K562 (cell line): ENCODE measurements at regions not wholly inside any gene's neighbourhood (a gene's known extent, or its start where the extent isn't known, plus 50 kb on each side); places are given as distances from the start of the nearest gene placed in this dataset.

Experiments used
- ATAC-seq: fragments of 200-7000 bp; cut with Tn5 transposase; 3 replicates; pipeline ENCODE4 v1.9.1; 2020; ENCODE audit warnings: moderate library complexity
- BruUV-seq: library from RNA; stranded (reverse); fragments of 400-500 nt; replicated peaks from 2 replicates; lab custom pipeline; 2021; lab: Mats Ljungman, UMichigan
- CTCF ChIA-PET: fragments of 300-600 bp; formaldehyde crosslinking; extraction: SDS; loops from one replicate; lab custom pipeline; 2021; ENCODE audit warnings: low intra/inter-chr PET ratio; lab: Yijun Ruan, JAX
- POLR2A ChIA-PET: fragments of 300-600, 350-650 bp; sonication (Branson Sonifier 250); formaldehyde crosslinking; extraction: SDS; loops from one replicate; lab custom pipeline; 2021; ENCODE audit warnings: antibody characterized with exemption, inconsistent platforms; lab: Yijun Ruan, JAX
- DNase-seq, 4 experiments: peaks; one replicate each; pipeline versions ENCODE4 v3.0.0 to v3.0.0-alpha.2; 2011 to 2018; ENCODE audit warnings: low spot score in 3 of 4, mixed read lengths in 3 of 4; ENCODE audit errors: extremely low read depth in 1 of 4
- FAIRE-seq: peaks from 2 replicates; lab custom pipeline; 2011; peaks lifted over from hg19 to GRCh38; lab: Jason Lieb, UNC
- H2AFZ ChIP-seq: 2 replicates; pipeline ENCODE4 v1.6.0; 2011; ENCODE audit warnings: low read depth, low read length, control low read depth, inconsistent platforms
- H3K27ac ChIP-seq: fragments of 200-600 bp; 3 replicates; pipeline ENCODE4 v1.8.0; 2011; ENCODE audit warnings: low read depth, mild to moderate bottlenecking, control low read depth, inconsistent platforms, low read length, moderate library complexity, mixed read lengths; ENCODE audit errors: extremely low read depth
- H3K27me3 ChIP-seq, 2 experiments: fragments of 300-600 bp in 1 of 2; 2 replicates in 1 of 2; 3 replicates in 1 of 2; pipeline versions ENCODE4 v1.6.0 to v1.8.0; 2011; ENCODE audit warnings: inconsistent platforms in 2 of 2, low read length in 2 of 2, mild to moderate bottlenecking in 1 of 2, mixed read lengths in 1 of 2, moderate library complexity in 1 of 2; ENCODE audit not compliant: control insufficient read depth in 2 of 2, insufficient read depth in 2 of 2
- H3K36me3 ChIP-seq: fragments of 300-600 bp; 3 replicates; pipeline ENCODE4 v1.8.0; 2011; ENCODE audit warnings: mild to moderate bottlenecking, low read length, inconsistent platforms; ENCODE audit not compliant: control insufficient read depth, insufficient read depth
- H3K4me1 ChIP-seq, 2 experiments: fragments of 200-600 bp in 1 of 2; replicated peaks in 1 of 2; 2 replicates in 1 of 2; 3 replicates in 1 of 2; pipeline versions ENCODE4 v1.5.1 to v1.8.0; 2011; ENCODE audit warnings: inconsistent platforms in 2 of 2, low read length in 2 of 2, mild to moderate bottlenecking in 1 of 2, mixed read lengths in 1 of 2, moderate library complexity in 1 of 2; ENCODE audit not compliant: control insufficient read depth in 2 of 2, insufficient read depth in 2 of 2
- H3K4me2 ChIP-seq: 2 replicates; pipeline ENCODE4 v1.6.1; 2011; ENCODE audit warnings: low read length, control low read depth, inconsistent platforms, mixed read lengths; ENCODE audit not compliant: insufficient read depth
- H3K4me3 ChIP-seq: fragments of 200-600 bp; sonication (generic), shearing (Covaris generic); 2 replicates; pipeline ENCODE4 v1.5.1; 2016; ENCODE audit warnings: control low read depth, inconsistent platforms
- H3K79me2 ChIP-seq: fragments of 200-600 bp; 3 replicates; pipeline ENCODE4 v1.8.0; 2011; ENCODE audit warnings: low read length, inconsistent platforms; ENCODE audit not compliant: control insufficient read depth, insufficient read depth
- H3K9ac ChIP-seq, 2 experiments: 2 replicates each; pipeline versions ENCODE4 v1.6.0 to v1.6.1; 2011; ENCODE audit warnings: low read depth in 2 of 2, low read length in 2 of 2, control low read depth in 1 of 2, inconsistent platforms in 1 of 2, mild to moderate bottlenecking in 1 of 2, mixed read lengths in 1 of 2; ENCODE audit not compliant: insufficient read depth in 1 of 2
- H3K9me1 ChIP-seq: one replicate; pipeline ENCODE4 v1.6.0; 2011; ENCODE audit warnings: inconsistent platforms, mild to moderate bottlenecking, low read length, moderate library complexity; ENCODE audit not compliant: control insufficient read depth, insufficient read depth
- H3K9me3 ChIP-seq: replicated peaks from 2 replicates; pipeline ENCODE4 v1.5.1; 2011; ENCODE audit warnings: low read depth, low read length, inconsistent platforms; ENCODE audit not compliant: control insufficient read depth, insufficient read depth
- H4K20me1 ChIP-seq: replicated peaks from 2 replicates; pipeline ENCODE4 v1.6.1; 2011; ENCODE audit warnings: low read length, inconsistent platforms, mixed read lengths; ENCODE audit not compliant: control insufficient read depth, insufficient read depth
- CBX5 ChIP-seq: IDR thresholded peaks from 2 replicates; pipeline ENCODE4 v1.6.1; 2014; ENCODE audit warnings: low read depth, borderline replicate concordance
- COPS2 ChIP-seq: fragments of 450-650 bp; conservative IDR thresholded peaks from 2 replicates; pipeline ENCODE4 v1.6.1; 2016; ENCODE audit warnings: mild to moderate bottlenecking, moderate library complexity
- MAFF ChIP-seq: IDR thresholded peaks from 2 replicates; pipeline ENCODE4 v1.6.1; 2012; ENCODE audit warnings: low read length, improper control_type of control experiment
- MBD2 ChIP-seq: sonication (generic); IDR thresholded peaks from 2 replicates; pipeline ENCODE4 v1.6.1; 2016; ENCODE audit warnings: low read depth, borderline replicate concordance
- RBFOX2 ChIP-seq: fragments of 200-400 bp; formaldehyde crosslinking; IDR thresholded peaks from 2 replicates; pipeline ENCODE4 v1.6.1; 2017; ENCODE audit warnings: low read depth, mild to moderate bottlenecking, low read length, moderate library complexity
- RHOXF2B ChIP-seq: fragments of 250-450 bp; sonication (Bioruptor Pico); conservative IDR thresholded peaks from 2 replicates; pipeline ENCODE4 v1.5.1; 2021
- U2AF2 ChIP-seq: fragments of 200-400 bp; formaldehyde crosslinking; optimal IDR thresholded peaks from 2 replicates; pipeline ENCODE3; 2017; ENCODE audit warnings: low read depth, mild to moderate bottlenecking, low read length
- ZKSCAN3 ChIP-seq: fragments of 250-450 bp; sonication (Bioruptor Pico); IDR thresholded peaks from 2 replicates; pipeline ENCODE4 v1.4.0; 2020
- WGBS: fragments of 100-300 bp; shearing (Covaris generic); methylation state at CpG from one replicate; pipeline ENCODE4 v1.1.6; 2016; ENCODE audit warnings: low coverage, mixed read lengths; ENCODE audit not compliant: insufficient coverage; ENCODE audit errors: missing lambda C conversion rate; 5-methylcytosine and 5-hydroxymethylcytosine counted together
- in situ Hi-C: fragments of 300-500 bp; cut with MboI; formaldehyde crosslinking; loops from 4 replicates; pipeline ENCODE4 v1.15.0; 2018; ENCODE audit warnings: inconsistent platforms, mixed read lengths
- intact Hi-C: fragments of 100-400 bp; cut with micrococcal nuclease; formaldehyde crosslinking; loops from 2 replicates; pipeline ENCODE4 v1.14.2; 2022
- TF ChIP-seq, protein P1 (sequence below), 3 experiments: IDR thresholded peaks in 2 of 3; conservative IDR thresholded peaks in 1 of 3; 2 replicates each; pipeline ENCODE4 v1.5.1; 2011 to 2012; ENCODE audit warnings: low read length in 3 of 3, mild to moderate bottlenecking in 3 of 3, control low read depth in 2 of 3, improper control_type of control experiment in 1 of 3, inconsistent platforms in 1 of 3, low read depth in 1 of 3, mixed read lengths in 1 of 3, moderate library complexity in 1 of 3; ENCODE audit not compliant: insufficient read depth in 2 of 3
- TF ChIP-seq, protein P2 (sequence below): fragments of 450-650 bp; IDR thresholded peaks from 2 replicates; pipeline ENCODE4 v1.6.1; 2016; ENCODE audit warnings: missing biosample characterization, missing genetic modification characterization
- TF ChIP-seq, protein P3 (sequence below): sonication (generic); formaldehyde crosslinking; IDR thresholded peaks from 2 replicates; pipeline ENCODE4 v1.8.1; 2023; ENCODE audit warnings: mild to moderate bottlenecking, missing genetic modification reagents
- TF ChIP-seq, protein P4 (sequence below): fragments of 250-450 bp; sonication (Bioruptor Pico); IDR thresholded peaks from 2 replicates; pipeline ENCODE4 v1.5.0; 2021; ENCODE audit warnings: mild to moderate bottlenecking, borderline replicate concordance
- TF ChIP-seq, protein P5 (sequence below): sonication (generic); formaldehyde crosslinking; IDR thresholded peaks from 2 replicates; pipeline ENCODE4 v1.9.0; 2022; ENCODE audit warnings: mild to moderate bottlenecking, missing genetic modification reagents
- TF ChIP-seq, protein P6 (sequence below): fragments of 450-650 bp; formaldehyde crosslinking; IDR thresholded peaks from 2 replicates; pipeline ENCODE4 v1.4.0; 2020; ENCODE audit warnings: mild to moderate bottlenecking

DNA sequence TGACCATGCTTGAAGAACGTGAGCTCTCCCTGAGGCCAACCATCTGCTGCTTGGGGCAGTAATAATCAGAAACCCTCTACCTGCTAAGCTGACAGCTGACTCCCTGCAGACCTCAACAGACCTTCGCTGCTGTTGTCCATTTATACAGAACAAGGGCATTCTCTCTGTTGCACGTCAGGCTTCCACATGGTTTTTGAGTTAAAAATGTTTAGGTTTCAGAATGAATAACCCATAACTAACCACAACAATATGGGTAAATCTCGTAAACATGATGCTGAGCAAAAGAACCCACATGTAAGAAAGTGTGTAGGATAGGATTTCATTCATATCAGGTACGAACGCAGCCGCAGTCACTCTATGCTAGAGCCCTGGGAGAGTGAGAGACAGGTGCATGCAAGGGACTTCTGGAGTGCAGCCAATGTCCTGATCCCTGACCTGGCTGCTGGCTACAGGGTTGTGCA is 348.5 kb downstream of the MED10 start:
- Histone ChIP-seq H4K20me1 (0 out of 2 replicates have a peak, but pooled peaks cover 1% of the 10 kb centered on the region), H3K9ac (no peak overlapping the region), H3K9me3 (no peaks in the 10 kb centered on the region), H3K9me1 (no peaks in the 10 kb centered on the region), H3K27ac (no peak overlapping the region), H2AFZ (no peak overlapping the region), H3K4me2 (no peak overlapping the region), H3K27me3 (no peaks in the 10 kb centered on the region; a peak in 1 of 5 replicates), H3K36me3 (no peaks in the 10 kb centered on the region), H3K79me2 (no peaks in the 10 kb centered on the region), H3K4me3 (no peak overlapping the region), H3K4me1 (no peaks in the 10 kb centered on the region)
- FAIRE-seq (no peak), ATAC-seq (no peak), DNase-seq (no peak)
- ChIA-PET CTCF (no interaction called here), POLR2A (no interaction called here)
- in situ Hi-C loops (no loop called here), intact Hi-C loops (no loop called here)
- no TSS peak for BruUV-seq
- WGBS = 0% methylated on average over 7 of the region's 7 CpGs
- TF ChIP-seq, protein P1, sequence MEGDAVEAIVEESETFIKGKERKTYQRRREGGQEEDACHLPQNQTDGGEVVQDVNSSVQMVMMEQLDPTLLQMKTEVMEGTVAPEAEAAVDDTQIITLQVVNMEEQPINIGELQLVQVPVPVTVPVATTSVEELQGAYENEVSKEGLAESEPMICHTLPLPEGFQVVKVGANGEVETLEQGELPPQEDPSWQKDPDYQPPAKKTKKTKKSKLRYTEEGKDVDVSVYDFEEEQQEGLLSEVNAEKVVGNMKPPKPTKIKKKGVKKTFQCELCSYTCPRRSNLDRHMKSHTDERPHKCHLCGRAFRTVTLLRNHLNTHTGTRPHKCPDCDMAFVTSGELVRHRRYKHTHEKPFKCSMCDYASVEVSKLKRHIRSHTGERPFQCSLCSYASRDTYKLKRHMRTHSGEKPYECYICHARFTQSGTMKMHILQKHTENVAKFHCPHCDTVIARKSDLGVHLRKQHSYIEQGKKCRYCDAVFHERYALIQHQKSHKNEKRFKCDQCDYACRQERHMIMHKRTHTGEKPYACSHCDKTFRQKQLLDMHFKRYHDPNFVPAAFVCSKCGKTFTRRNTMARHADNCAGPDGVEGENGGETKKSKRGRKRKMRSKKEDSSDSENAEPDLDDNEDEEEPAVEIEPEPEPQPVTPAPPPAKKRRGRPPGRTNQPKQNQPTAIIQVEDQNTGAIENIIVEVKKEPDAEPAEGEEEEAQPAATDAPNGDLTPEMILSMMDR (IDR thresholded peaks at IDR 0.05 in 2 of 3, conservative IDR thresholded peaks at IDR 0.05 in 1 of 3; ENCODE audit: insufficient read depth in 2 of 3, low read depth in 1 of 3, low read length in 3 of 3) = no peak
- TF ChIP-seq, protein P2, sequence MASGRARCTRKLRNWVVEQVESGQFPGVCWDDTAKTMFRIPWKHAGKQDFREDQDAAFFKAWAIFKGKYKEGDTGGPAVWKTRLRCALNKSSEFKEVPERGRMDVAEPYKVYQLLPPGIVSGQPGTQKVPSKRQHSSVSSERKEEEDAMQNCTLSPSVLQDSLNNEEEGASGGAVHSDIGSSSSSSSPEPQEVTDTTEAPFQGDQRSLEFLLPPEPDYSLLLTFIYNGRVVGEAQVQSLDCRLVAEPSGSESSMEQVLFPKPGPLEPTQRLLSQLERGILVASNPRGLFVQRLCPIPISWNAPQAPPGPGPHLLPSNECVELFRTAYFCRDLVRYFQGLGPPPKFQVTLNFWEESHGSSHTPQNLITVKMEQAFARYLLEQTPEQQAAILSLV (tag) = no peak
- TF ChIP-seq U2AF2 (no peak), COPS2 (no peak), RHOXF2B (CRISPR knock-in tag) (no peak), ZKSCAN3 (CRISPR knock-in tag) (no peak), CBX5 (no peak), MBD2 (no peak), MAFF (no peak), RBFOX2 (no peak)
- TF ChIP-seq, protein P3, sequence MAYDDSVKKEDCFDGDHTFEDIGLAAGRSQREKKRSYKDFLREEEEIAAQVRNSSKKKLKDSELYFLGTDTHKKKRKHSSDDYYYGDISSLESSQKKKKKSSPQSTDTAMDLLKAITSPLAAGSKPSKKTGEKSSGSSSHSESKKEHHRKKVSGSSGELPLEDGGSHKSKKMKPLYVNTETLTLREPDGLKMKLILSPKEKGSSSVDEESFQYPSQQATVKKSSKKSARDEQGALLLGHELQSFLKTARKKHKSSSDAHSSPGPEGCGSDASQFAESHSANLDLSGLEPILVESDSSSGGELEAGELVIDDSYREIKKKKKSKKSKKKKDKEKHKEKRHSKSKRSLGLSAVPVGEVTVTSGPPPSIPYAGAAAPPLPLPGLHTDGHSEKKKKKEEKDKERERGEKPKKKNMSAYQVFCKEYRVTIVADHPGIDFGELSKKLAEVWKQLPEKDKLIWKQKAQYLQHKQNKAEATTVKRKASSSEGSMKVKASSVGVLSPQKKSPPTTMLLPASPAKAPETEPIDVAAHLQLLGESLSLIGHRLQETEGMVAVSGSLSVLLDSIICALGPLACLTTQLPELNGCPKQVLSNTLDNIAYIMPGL (CRISPR knock-in tag) = no peak
- TF ChIP-seq, protein P4, sequence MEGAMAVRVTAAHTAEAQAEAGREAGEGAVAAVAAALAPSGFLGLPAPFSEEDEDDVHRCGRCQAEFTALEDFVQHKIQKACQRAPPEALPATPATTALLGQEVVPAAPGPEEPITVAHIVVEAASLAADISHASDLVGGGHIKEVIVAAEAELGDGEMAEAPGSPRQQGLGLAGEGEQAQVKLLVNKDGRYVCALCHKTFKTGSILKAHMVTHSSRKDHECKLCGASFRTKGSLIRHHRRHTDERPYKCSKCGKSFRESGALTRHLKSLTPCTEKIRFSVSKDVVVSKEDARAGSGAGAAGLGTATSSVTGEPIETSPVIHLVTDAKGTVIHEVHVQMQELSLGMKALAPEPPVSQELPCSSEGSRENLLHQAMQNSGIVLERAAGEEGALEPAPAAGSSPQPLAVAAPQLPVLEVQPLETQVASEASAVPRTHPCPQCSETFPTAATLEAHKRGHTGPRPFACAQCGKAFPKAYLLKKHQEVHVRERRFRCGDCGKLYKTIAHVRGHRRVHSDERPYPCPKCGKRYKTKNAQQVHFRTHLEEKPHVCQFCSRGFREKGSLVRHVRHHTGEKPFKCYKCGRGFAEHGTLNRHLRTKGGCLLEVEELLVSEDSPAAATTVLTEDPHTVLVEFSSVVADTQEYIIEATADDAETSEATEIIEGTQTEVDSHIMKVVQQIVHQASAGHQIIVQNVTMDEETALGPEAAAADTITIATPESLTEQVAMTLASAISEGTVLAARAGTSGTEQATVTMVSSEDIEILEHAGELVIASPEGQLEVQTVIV (CRISPR knock-in tag) = no peak
- TF ChIP-seq, protein P5, sequence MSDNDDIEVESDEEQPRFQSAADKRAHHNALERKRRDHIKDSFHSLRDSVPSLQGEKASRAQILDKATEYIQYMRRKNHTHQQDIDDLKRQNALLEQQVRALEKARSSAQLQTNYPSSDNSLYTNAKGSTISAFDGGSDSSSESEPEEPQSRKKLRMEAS (CRISPR knock-in tag) = no peak
- TF ChIP-seq, protein P6, sequence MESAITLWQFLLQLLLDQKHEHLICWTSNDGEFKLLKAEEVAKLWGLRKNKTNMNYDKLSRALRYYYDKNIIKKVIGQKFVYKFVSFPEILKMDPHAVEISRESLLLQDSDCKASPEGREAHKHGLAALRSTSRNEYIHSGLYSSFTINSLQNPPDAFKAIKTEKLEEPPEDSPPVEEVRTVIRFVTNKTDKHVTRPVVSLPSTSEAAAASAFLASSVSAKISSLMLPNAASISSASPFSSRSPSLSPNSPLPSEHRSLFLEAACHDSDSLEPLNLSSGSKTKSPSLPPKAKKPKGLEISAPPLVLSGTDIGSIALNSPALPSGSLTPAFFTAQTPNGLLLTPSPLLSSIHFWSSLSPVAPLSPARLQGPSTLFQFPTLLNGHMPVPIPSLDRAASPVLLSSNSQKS (CRISPR knock-in tag) = no peak
